ENCODE measurements at regions not wholly inside any gene's neighbourhood (a gene's known extent, or its start where the extent isn't known, plus 50 kb on each side); places are given as distances from the start of the nearest gene placed in this dataset.

DNA sequence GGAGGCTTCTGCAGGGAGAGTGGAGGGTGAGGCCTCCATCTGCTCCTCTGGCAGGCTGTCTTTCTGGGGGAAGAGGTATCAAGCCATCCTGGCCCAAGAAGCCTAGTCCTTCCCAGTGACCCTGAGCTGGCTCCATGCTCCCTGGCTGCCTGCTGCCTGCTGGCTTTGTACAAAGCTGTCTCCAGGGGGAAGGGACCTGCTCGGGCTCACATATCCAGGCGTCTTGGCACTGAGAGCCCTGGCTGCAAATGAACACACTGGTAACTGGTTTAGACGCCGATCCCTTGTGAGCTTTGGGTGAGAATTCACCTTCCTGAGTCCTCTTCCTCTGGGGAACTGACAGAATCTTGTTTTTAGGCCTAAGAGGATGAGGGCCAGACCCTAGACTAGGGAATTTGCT is 210.3 kb upstream of the ZBED5 start:
- ATAC-seq: no peak
- intact Hi-C loops (cut with DNase I): no loop called here
- no peak for DNase-seq

DNA sequence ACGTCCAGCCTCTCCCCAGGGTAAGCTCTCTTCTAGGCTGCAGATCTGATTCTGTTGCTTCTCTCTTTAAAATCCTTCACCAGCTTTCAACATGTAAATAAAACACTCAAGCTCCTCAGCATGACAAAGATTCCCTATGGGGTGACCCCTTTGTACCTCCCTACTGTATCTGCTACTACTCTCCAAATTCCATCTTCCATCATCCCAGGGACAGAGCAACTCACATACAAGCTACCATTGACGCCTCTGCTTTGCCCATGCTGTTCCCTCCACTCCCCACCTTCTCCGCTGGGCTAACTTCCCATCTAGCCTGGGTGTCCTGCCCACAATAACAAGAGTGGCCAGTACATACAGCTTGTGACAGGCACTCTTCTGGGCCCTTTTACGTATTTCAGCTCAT is 207.5 kb upstream of the ZBED5 start:
- intact Hi-C loops (cut with DNase I): no loop called here
- no peak for ATAC-seq
- DNase-seq: no peak

DNA sequence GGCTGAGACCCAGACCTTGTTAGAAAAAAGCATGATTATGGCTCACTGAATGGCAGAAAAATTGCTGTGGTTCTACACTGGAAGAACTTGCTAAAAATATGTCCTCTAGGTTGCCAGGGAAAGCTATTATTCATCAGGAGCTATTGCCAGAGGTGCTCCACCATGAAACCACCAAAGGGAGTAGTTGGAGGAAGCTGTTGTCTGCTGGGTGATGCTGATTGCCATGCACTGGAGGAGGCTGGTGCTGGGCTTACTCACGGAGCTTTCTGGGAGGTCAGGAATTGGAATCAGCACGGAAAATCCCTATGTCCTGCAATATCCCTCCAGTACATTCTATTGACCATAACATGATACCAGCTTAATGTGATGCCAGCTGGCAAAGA is 199.6 kb upstream of the ZBED5 start:
- ATAC-seq (peak in 1 of 2 donors; percentile 57), DNase-seq (no peak)
- intact Hi-C loops (cut with DNase I): no loop called here

DNA sequence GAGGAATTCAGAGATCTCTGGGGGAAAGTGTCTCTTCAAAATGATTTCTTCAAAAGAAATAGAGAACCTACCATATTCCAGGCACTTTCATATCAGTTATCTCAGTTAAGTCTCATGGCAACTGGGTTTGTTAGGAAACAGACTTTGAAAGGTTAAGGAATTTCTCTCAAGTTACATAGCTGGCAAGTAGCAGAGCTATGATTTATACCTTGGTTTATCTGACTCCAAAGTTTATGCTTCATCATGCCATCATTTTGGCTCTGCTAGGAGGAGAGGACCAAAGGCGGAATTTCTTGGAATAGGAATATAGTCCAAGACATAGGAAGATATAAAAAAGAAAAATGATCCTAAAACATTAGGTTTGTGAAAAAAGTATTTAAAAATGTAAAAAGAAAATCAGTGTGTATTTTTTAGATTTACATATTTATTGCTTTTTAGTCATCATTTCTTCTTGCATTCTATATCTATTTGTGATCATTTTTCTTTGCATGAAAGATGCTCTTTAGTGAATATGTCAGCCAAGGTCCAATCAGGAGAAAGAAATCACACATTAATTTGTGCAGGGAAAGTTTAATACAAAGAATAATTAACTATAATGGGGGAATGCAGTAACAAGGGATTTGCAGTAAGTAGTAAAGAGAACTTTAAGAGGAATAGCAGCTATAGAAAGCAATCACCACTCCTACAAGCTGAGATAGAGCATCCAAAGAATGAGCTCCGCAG is 199.1 kb upstream of the ZBED5 start:
- ATAC-seq (no peak), DNase-seq (no peak)
- intact Hi-C loops (cut with DNase I): no loop called here

DNA sequence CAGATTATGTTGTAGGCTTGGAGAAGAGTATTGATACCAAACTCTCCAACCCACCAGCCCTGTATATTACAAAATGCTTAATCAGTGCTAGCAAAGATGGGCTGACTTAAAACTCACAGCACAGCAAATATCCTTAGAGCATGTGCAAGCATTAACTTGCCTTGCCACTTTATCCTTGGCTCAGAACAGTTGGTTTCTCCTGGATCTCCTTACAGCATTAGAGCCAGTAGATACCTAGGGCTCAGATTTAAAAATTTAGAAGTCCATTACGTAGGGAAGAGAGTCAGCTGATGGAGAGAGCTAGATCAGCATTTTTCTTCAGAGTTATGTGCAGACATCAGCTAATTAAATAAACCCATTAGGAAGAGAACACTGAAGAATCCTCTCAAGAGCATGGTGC is 198.5 kb upstream of the ZBED5 start:
- DNase-seq (no peak), ATAC-seq (no peak)
- intact Hi-C loops (cut with DNase I): no loop called here

DNA sequence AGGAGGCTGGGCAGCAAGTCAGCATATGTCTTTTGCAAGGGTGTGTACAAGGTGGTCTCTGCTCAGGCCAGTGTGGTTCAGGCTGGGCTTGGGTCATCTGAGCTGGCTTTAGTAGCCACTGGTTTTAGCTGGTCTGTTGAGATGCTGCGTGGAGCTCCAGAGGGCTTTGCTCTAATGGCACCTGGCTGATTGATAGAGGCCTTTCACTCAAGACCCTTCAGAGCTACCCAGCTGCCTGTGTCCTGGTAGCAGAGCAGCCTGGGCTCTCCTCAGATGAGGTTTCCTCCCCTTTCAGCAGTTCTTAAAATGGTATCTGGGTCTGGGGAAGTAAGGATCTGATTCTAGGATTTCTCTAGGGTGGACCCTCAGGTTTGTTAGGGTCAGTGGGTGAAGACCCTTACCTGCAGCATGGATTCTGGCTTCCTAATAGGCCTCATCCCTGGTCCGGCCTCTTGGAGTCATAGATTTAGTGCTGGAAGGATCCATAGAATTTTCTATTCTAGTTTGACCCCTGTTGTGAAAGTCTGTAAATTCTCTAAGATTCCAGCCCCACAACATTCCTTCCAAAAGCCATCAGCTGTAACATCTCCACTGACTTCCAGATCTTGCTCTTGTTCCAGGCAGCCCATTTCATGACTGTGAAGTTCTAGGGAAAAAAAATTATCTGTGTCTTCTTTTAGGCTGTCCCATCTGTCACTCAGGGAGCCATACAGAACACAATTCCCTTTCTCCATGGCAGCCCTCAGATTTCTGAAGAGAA is 190.2 kb upstream of the ZBED5 start:
- ATAC-seq (no peak), DNase-seq (no peak)
- intact Hi-C loops (cut with DNase I): loop anchor here in 1 of 2 donors (5.0 kb wide), 1 partner anchor 729 kb away; no protein-coding TSS in a partner anchor

DNA sequence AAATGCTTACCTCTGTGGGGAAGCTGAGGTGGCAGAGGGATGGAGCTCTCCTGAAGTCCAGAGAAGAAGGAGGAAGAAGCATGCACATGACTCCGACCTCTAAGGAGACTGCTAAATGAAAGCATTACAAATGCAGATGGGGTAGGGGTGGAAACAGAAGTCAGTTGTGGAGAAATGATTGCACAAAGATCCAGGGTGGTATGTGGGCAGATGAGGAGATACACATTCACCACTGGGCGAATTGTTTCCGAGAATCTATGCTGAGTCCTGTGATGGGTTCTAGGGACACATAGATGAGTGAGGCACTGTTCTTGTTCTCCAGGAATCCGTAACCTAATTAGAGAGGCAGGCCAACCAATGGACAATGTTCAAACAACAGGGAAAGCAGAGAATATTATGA is 188.9 kb upstream of the ZBED5 start:
- ATAC-seq (no peak), DNase-seq (no peak)
- intact Hi-C loops (cut with DNase I): loop anchor here in 1 of 2 donors (5.0 kb wide), 1 partner anchor 731 kb away; no protein-coding TSS in a partner anchor

DNA sequence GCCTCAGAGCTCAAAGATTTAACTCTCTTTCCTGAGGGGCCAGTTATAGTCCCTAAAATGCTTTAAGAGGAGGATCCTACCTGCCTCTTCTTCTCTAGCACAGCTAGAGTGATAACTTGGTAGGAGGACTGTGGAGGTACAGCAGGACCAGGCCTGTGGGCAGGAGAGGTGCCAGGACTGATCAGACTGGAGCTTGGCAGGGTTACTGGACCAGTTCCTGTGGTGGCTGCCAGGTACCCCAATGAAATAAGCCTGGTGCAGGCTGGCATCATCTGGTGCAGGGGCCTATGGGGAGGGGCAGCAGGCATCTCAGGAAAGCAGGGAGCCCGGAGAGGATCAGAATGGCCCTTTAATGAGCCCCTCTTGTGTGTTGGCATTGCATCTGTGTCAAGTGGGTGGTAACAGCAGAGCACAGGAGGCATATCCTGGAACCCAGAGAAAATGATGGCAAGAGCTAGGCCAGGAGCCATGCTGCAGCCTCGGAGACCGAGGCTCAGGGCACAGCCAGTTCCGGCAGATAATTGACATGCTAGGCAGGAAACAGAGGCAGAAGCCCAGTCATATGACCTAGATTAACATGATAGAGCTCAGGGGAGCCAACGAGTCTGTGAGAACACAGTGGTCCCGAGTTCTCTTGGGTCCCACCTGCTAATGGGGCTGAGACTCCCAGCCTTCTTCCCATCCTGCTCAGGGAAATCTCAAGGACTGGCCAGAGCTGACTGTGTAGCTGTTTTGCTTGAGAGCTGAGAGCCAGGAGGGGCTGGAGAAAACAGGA is 187.5 kb upstream of the ZBED5 start:
- intact Hi-C loops (cut with DNase I): loop anchor here in 1 of 2 donors (5.0 kb wide), 1 partner anchor 732 kb away; no protein-coding TSS in a partner anchor

DNA sequence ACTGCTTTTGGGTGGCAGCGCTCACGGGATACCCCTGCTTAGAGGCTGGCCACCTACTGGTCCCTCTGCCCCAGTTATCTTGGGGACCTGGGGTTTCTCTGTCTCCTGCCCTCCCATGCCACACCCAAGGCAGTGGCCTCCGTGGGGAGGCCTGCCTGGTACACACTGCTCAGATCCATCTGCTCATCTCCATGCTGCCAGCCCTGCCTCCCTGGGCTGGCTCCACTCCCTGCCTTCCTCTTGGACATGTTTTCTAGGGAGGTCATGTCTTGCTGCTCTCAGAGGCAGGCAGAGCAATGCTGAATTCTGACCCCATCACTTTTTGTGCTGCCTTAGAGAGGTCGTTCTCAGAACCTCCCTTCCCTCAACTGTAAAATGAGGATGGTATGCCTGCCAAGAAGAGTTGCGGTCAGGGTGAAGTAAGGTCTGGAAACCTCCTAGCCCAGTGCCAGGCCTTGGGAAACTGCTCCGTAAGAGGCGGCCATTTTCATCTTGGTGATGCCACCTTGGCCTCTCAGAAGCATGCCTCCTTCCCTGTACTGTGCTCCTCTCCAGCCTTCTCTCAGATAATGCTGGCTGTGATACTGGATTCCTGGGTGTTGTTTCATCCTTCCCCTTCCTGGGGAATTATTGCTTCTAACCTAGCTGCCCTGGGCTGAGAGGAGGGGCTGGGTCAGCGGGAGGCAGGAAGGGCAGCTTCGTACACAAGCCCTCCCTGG is 186.4 kb upstream of the ZBED5 start:
- peak in 1 of 2 donors; percentile 89 for ATAC-seq
- DNase-seq: no peak
- intact Hi-C loops (cut with DNase I): no loop called here

More for the DNA sequence above, 187.5 kb upstream of the ZBED5 start:
- no peak for DNase-seq
- no peak for ATAC-seq

DNA sequence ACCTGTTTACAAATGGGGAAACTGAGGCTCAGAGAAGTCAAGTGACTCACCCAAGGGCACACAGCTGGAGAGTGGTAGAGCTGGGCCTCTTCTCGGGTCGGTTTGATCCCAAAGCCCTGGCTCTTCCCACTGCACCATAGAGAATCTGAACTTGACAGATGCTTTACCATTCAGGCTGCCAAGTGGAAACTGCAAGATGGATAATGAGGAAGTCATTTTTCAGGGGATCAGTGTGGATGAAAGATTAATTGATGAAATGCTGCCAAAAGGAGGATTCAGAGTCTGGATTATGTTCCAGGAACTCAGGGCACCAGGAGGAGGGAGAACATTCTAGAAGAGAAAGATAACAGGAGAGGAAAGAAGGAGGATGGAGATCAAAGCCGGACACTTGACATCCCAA is 185.9 kb upstream of the ZBED5 start:
- peak in 1 of 2 donors; percentile 33 for ATAC-seq
- intact Hi-C loops (cut with DNase I): no loop called here
- DNase-seq: no peak

DNA sequence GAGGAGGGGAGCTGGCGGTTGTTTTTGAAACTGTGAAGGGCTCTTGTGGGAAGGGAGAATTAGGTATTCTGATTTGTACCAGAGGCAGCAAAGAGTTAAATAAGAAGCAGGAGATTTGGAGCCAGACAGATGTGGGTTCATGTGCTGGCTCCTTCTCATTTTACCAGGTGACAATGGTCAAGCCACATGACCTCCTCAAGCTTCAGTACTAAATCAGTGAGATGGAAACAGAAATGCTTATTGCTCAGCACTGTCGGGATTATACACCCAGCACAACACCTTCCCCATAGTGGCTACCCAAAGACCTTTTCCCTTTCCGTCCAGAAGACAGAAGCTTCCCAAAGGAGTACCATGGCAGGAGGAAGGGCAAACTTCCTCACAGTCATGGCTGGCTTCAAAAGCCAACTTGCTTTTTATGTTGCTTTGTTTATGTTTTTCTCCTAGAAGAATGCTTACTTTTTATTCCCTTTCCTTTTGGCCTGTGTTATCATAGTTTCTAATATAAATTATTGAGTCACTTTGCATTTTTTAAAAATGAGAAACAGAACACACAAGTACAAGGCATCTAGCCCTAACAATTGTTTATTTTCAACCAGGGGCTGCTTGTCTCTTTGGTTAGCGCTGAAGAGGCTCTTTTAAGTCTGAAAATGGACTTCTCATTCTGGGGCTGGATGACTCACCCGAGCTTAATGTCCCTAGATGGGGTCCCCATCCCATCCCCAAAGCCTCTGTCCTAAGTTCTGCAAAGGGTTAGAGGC is 181.5 kb upstream of the ZBED5 start:
- intact Hi-C loops (cut with DNase I): loop anchor here (5.0 kb wide), 2 partner anchors 118 to 748 kb away; no protein-coding TSS in a partner anchor
- no peak for ATAC-seq
- DNase-seq: no peak

DNA sequence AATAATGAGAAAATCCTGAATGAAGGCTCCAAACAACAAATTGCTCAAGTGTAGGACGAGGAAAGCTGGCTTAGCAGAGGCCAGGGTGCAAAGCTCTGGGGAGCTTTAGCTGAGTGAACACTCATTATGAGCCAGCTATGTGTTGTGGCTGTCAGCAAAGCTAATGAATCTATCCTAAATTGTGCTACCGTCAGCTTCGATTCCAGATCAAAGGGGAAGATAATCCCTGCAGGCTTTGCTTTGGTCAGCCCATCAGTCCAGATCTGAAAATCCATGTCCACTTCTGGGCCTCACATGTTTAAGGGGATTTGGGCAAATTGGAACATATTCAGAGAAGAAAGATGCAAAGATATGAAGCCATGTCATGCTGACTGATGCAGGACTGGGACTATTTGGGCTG is 180.9 kb upstream of the ZBED5 start:
- intact Hi-C loops (cut with DNase I): loop anchor here (5.0 kb wide), 2 partner anchors 119 to 749 kb away; no protein-coding TSS in a partner anchor
- ATAC-seq: no peak
- DNase-seq: no peak

DNA sequence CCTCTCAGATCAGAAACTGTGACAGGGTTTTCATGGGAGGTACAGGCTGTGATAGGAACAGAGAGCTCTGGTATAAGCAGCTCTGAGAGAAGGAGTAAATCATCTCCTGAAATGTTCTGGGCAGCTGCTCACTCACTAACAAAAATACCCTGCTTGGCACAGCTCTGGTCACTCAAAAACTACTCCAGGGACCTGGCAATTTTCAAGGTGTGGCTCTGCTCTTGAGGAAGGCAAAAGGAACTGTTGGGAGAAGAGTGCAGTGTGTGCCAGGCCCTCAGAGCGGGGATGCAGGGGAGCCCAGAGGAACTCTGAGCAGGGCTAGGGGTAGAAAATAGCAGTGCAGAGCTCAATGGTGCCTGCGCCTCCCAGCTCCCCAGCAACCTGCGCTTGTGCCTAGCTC is 180.5 kb upstream of the ZBED5 start:
- intact Hi-C loops (cut with DNase I): loop anchor here (5.0 kb wide), 2 partner anchors 119 to 749 kb away; no protein-coding TSS in a partner anchor
- DNase-seq (no peak), ATAC-seq (no peak)

DNA sequence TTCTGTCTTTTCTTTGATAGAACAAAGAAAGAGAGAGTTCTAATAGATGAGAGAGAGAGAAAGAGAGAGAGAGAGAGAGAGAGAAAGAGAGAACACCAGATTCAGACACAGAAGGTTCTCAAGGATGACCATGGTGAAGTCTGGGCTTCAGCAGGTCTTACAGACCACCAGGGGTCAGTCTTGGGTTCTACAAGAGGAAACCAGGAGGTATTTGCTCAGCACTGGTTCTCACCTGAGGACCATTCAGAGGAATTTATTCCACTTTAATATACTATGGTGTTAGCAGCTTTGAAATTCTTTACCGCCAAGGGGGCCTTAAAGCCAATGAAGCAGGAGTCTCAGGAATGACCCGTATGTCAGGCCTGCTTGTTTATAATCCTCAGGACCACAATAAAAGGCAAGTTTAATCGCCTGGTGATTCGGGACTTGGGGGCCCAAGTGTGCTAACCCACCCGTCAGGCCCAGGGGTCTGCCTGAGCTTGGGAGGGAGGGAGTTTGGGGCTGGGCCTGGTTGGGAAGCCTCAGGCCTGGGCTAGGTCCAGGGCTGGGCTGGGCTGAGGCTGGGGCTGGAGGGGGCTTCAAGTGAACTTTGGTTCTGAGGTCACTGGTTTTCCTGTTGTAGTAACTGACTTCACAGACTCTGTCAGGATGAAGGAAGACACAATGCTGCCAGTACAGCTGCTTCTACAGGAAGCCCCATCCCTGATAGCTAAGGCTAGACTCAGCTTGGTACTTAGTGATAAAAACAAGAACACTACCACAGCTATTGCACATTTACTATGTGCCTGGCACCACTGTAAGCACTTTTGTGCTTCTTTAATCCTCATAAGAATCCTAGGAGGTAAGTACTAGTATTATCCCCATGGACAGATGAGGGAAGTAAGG is 179.2 kb upstream of the ZBED5 start:
- ATAC-seq: peak; percentile 78 to 80
- no peak for DNase-seq
- intact Hi-C loops (cut with DNase I): loop anchor here (2.0 to 5.0 kb wide), 4 partner anchors 120 to 750 kb away; no protein-coding TSS in a partner anchor

DNA sequence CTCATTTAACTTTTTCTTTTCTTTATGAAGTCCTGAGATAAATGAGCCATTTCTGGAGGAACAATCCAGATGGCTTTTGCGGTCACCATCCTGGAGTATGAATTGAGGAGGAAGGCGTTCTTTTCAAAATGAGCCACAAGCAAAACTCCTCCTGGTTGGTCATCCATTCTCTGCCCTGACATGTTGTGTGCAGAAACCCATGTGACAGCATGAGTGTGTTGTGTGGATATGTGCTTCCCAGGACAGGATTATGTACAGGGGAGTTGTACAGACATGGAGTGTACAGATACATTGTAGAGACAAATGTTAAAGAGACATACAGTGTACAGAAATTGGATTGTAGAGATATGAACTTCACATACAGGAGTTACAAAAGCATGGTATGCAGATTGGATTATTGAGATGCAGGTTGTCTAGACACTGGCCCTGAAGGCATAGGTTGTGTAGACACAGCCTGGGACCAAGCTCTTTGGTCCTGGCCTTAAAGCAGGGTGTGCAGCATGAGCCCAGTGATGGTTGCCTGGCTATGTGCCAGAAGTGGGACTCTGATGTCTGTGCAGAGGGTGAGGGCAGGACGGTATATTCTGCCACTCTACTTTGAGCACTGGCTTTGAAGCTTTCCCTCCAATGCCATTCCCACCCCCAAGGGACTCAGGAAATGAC is 178.5 kb upstream of the ZBED5 start:
- DNase-seq (no peak), ATAC-seq (no peak)
- intact Hi-C loops (cut with DNase I): loop anchor here (2.0 to 5.0 kb wide), 4 partner anchors 121 to 751 kb away; no protein-coding TSS in a partner anchor

DNA sequence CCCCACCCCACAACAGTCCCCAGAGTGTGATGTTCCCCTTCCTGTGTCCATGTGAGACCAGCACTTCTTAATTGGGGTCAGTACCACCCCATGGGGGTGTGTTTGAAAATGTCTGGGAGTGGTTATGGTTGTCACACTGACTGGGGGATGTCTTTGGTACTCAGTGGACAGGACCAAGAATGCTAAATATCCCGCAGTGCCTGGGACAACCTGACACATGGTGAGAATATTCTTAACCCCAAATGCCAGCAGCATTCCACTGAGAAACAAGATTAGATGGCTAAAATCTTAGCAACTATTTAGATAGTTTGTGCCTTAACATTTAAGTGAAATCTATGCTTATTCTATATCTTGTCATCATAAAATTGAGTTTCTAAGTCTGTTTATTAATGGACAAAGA is 177.5 kb upstream of the ZBED5 start:
- DNase-seq (no peak), ATAC-seq (no peak)
- intact Hi-C loops (cut with DNase I): loop anchor here (5.0 kb wide), 2 partner anchors 122 to 752 kb away; no protein-coding TSS in a partner anchor

DNA sequence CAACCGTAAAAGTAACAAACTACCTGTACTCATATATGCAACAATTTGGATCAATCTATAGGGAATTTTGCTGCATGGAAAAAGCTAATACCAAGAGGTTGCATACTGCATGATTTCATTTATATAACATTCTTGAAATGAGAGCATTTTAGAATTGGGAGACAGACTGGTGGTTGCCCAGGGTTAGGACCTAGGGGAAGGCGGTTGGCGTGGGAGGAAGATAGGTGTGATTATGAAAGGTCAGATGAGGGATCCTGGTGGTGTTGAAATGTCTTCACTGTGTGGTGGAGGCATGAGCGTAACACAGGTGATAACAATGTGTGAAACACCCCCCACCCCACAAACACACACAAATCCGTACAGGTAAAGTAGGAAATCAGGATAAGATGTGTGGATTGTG is 176.6 kb upstream of the ZBED5 start:
- DNase-seq (no peak), ATAC-seq (peak in 1 of 2 donors; percentile 78)
- intact Hi-C loops (cut with DNase I): no loop called here

Measured in left cardiac atrium (tissue), 4 donors.